ENCODE measurements at regions not wholly inside any gene's neighbourhood (a gene's known extent, or its start where the extent isn't known, plus 50 kb on each side); places are given as distances from the start of the nearest gene placed in this dataset.

- H3K4me3 ChIP-seq, result no peak overlapping the region
- 61 to 63% methylated on average over 10 of the region's 10 CpGs for WGBS, 2 donors
- no peak for DNase-seq (ENCODE audit: low spot score in 2 of 2)
Measured at GRCh38 chr2:129189617-129190319, 789.7 kb upstream of the RAB6C start.

GRCh38 chr2:129190494-129190893 lies 789.0 kb upstream of the RAB6C start:
- 91 to 94% methylated on average over 6 of the region's 6 CpGs for WGBS, 2 donors
- Histone ChIP-seq H3K36me3 (no peaks in the 10 kb centered on the region), H3K4me3 (no peak overlapping the region), H3K27me3 (no peaks in the 10 kb centered on the region), H3K9me3 (no peaks in the 10 kb centered on the region), H3K4me1 (no peaks in the 10 kb centered on the region), H3K27ac (no peak overlapping the region)
- TF ChIP-seq CTCF (IDR thresholded peaks at IDR 0.05) (no peak), EP300 (IDR thresholded peaks at IDR 0.05) (no peak), POLR2A (IDR thresholded peaks at IDR 0.05) (no peak)
- DNase-seq (ENCODE audit: low spot score in 2 of 2), result no peak

More at GRCh38 chr2:129189617-129190319, 789.7 kb upstream of the RAB6C start:
- Histone ChIP-seq H3K4me1 (no peaks in the 10 kb centered on the region), H3K27me3 (no peaks in the 10 kb centered on the region), H3K9me3 (no peaks in the 10 kb centered on the region), H3K27ac (no peak overlapping the region), H3K36me3 (no peaks in the 10 kb centered on the region)
- TF ChIP-seq CTCF (IDR thresholded peaks at IDR 0.05) (no peak), EP300 (IDR thresholded peaks at IDR 0.05) (no peak), POLR2A (IDR thresholded peaks at IDR 0.05) (no peak)

- Histone ChIP-seq H3K4me3 (no peak overlapping the region), H3K27ac (no peak overlapping the region), H3K4me1 (no peaks in the 10 kb centered on the region), H3K36me3 (no peaks in the 10 kb centered on the region), H3K9me3 (no peaks in the 10 kb centered on the region), H3K27me3 (no peaks in the 10 kb centered on the region)
- no peak for DNase-seq (ENCODE audit: low spot score in 2 of 2)
- WGBS, 2 donors, result 73 to 80% methylated on average over 4 of the region's 4 CpGs
- TF ChIP-seq EP300 (IDR thresholded peaks at IDR 0.05), result no peak
- TF ChIP-seq POLR2A (IDR thresholded peaks at IDR 0.05), result no peak
- no peak for TF ChIP-seq CTCF (IDR thresholded peaks at IDR 0.05)
Measured at GRCh38 chr2:129191530-129191929, 787.9 kb upstream of the RAB6C start.

- no peak for DNase-seq (ENCODE audit: low spot score in 2 of 2)
- H3K4me3 ChIP-seq, result no peak overlapping the region
- WGBS, 2 donors, result 88 to 90% methylated on average over 4 to 5 of the region's 5 CpGs
- H3K27me3 ChIP-seq, result no peaks in the 10 kb centered on the region
- no peaks in the 10 kb centered on the region for H3K36me3 ChIP-seq
- H3K9me3 ChIP-seq, result no peaks in the 10 kb centered on the region
- TF ChIP-seq POLR2A (IDR thresholded peaks at IDR 0.05) (no peak), CTCF (IDR thresholded peaks at IDR 0.05) (no peak)
- H3K27ac ChIP-seq, result no peak overlapping the region
- H3K4me1 ChIP-seq, result no peaks in the 10 kb centered on the region
Measured at GRCh38 chr2:129192117-129192516, 787.3 kb upstream of the RAB6C start.

GRCh38 chr2:129192841-129193253 lies 786.6 kb upstream of the RAB6C start:
- no peaks in the 10 kb centered on the region for H3K27me3 ChIP-seq
- no peak overlapping the region for H3K4me3 ChIP-seq
- no peaks in the 10 kb centered on the region for H3K9me3 ChIP-seq
- TF ChIP-seq POLR2A (IDR thresholded peaks at IDR 0.05), result no peak
- TF ChIP-seq CTCF (IDR thresholded peaks at IDR 0.05), result no peak
- TF ChIP-seq EP300 (IDR thresholded peaks at IDR 0.05), result no peak
- 78 to 88% methylated on average over 8 of the region's 8 CpGs for WGBS, 2 donors
- no peaks in the 10 kb centered on the region for H3K4me1 ChIP-seq
- no peaks in the 10 kb centered on the region for H3K36me3 ChIP-seq
- no peak overlapping the region for H3K27ac ChIP-seq
- no peak for DNase-seq (ENCODE audit: low spot score in 2 of 2)
